IMR-90 (cell line): ENCODE measurements at regions not wholly inside any gene's neighbourhood (a gene's known extent, or its start where the extent isn't known, plus 50 kb on each side); places are given as distances from the start of the nearest gene placed in this dataset.

Experiments used
- ATAC-seq: fragments of 200-7000 bp; cut with Tn5 transposase; 2 replicates; pipeline ENCODE4 v1.9.1; 2020; ENCODE audit warnings: low read depth, mild to moderate bottlenecking, moderate library complexity
- BruUV-seq: library from RNA; stranded (reverse); fragments of 400-500 nt; replicated peaks from 2 replicates; lab custom pipeline; 2021; lab: Mats Ljungman, UMichigan
- CTCF ChIA-PET: fragments of 300-600 bp; formaldehyde crosslinking; extraction: SDS; loops from one replicate; lab custom pipeline; 2021; ENCODE audit warnings: antibody characterized with exemption; lab: Yijun Ruan, JAX
- POLR2A ChIA-PET: fragments of 300-600 bp; sonication (Branson Sonifier 250); formaldehyde crosslinking; loops from one replicate; lab custom pipeline; 2022; ENCODE audit warnings: antibody characterized with exemption; ENCODE audit not compliant: unreplicated experiment; lab: Charles Lee
- DNase-seq: peaks from one replicate; pipeline ENCODE4 v3.0.0; 2013
- H2AFZ ChIP-seq: replicated peaks from 2 replicates; pipeline ENCODE3; 2013; ENCODE audit warnings: low read length, mild to moderate bottlenecking; ENCODE audit not compliant: poor library complexity
- H2AK5ac ChIP-seq: 2 replicates; pipeline ENCODE4 v1.6.1; 2013; ENCODE audit warnings: low read depth, low read length, inconsistent platforms
- H2AK9ac ChIP-seq: replicated peaks from 2 replicates; pipeline ENCODE3; 2013; ENCODE audit warnings: mild to moderate bottlenecking, low read depth, low read length, moderate library complexity; ENCODE audit not compliant: poor library complexity
- H2BK120ac ChIP-seq: 2 replicates; pipeline ENCODE4 v1.6.1; 2013; ENCODE audit warnings: low read depth, low read length, inconsistent platforms
- H2BK15ac ChIP-seq: 3 replicates; pipeline ENCODE4 v1.6.1; 2013; ENCODE audit warnings: low read depth, low read length, inconsistent platforms
- H2BK20ac ChIP-seq: 2 replicates; pipeline ENCODE4 v1.6.1; 2013; ENCODE audit warnings: low read depth, mild to moderate bottlenecking, inconsistent platforms, low read length, moderate library complexity
- H2BK5ac ChIP-seq: 2 replicates; pipeline ENCODE4 v1.6.1; 2013; ENCODE audit warnings: mild to moderate bottlenecking, low read depth, low read length, inconsistent platforms; ENCODE audit not compliant: poor library complexity, severe bottlenecking
- H3K14ac ChIP-seq: replicated peaks from 2 replicates; pipeline ENCODE4 v1.6.1; 2013; ENCODE audit warnings: low read depth, low read length, inconsistent platforms
- H3K18ac ChIP-seq: 2 replicates; pipeline ENCODE4 v1.6.1; 2013; ENCODE audit warnings: low read depth, low read length, control low read depth
- H3K23ac ChIP-seq: 2 replicates; pipeline ENCODE4 v1.6.1; 2013; ENCODE audit warnings: low read depth, low read length, inconsistent platforms
- H3K27ac ChIP-seq: 2 replicates; pipeline ENCODE4 v1.5.1; 2013; ENCODE audit warnings: mild to moderate bottlenecking, control low read depth, low read length; ENCODE audit not compliant: insufficient read depth
- H3K27me3 ChIP-seq: 2 replicates; pipeline ENCODE4 v1.6.1; 2013; ENCODE audit warnings: low read length; ENCODE audit not compliant: control insufficient read depth, insufficient read depth
- H3K36me3 ChIP-seq: 2 replicates; pipeline ENCODE4 v1.6.1; 2013; ENCODE audit warnings: low read length, mixed read lengths; ENCODE audit not compliant: control insufficient read depth, insufficient read depth
- H3K4ac ChIP-seq: 2 replicates; pipeline ENCODE4 v1.6.1; 2013; ENCODE audit warnings: low read depth, low read length, inconsistent platforms
- H3K4me1 ChIP-seq: 2 replicates; pipeline ENCODE4 v1.6.1; 2013; ENCODE audit warnings: low read length, mixed read lengths; ENCODE audit not compliant: control insufficient read depth, insufficient read depth
- H3K4me2 ChIP-seq: 2 replicates; pipeline ENCODE4 v1.6.1; 2013; ENCODE audit warnings: low read depth, mild to moderate bottlenecking, control low read depth, low read length, moderate library complexity
- H3K4me3 ChIP-seq: 2 replicates; pipeline ENCODE4 v1.5.1; 2013; ENCODE audit warnings: low read depth, mild to moderate bottlenecking, control low read depth, low read length, moderate library complexity; ENCODE audit not compliant: insufficient read depth
- H3K56ac ChIP-seq: 2 replicates; pipeline ENCODE4 v1.6.1; 2013; ENCODE audit warnings: low read length, inconsistent platforms; ENCODE audit not compliant: insufficient read depth; ENCODE audit errors: extremely low read depth
- H3K79me1 ChIP-seq, 2 experiments: 2 replicates each; pipeline ENCODE4 v1.6.1; 2013; ENCODE audit warnings: low read length in 2 of 2, inconsistent platforms in 1 of 2, low read depth in 1 of 2
- H3K9ac ChIP-seq: 2 replicates; pipeline ENCODE4 v1.6.1; 2013; ENCODE audit warnings: low read depth, low read length, control low read depth
- H3K9me1 ChIP-seq: 2 replicates; pipeline ENCODE4 v1.6.1; 2013; ENCODE audit warnings: low read length, inconsistent platforms; ENCODE audit not compliant: insufficient read depth
- H3K9me3 ChIP-seq: 2 replicates; pipeline ENCODE4 v1.6.1; 2013; ENCODE audit warnings: low read length; ENCODE audit not compliant: control insufficient read depth, insufficient read depth
- H4K20me1 ChIP-seq: 2 replicates; pipeline ENCODE4 v1.6.1; 2013; ENCODE audit warnings: low read length, inconsistent platforms; ENCODE audit not compliant: insufficient read depth
- H4K5ac ChIP-seq: 2 replicates; pipeline ENCODE4 v1.6.1; 2013; ENCODE audit warnings: mild to moderate bottlenecking, low read depth, low read length, control low read depth
- H4K8ac ChIP-seq, 2 experiments: 2 replicates each; pipeline ENCODE4 v1.6.1; 2013; ENCODE audit warnings: low read depth in 2 of 2, low read length in 2 of 2, control low read depth in 1 of 2, inconsistent platforms in 1 of 2
- H4K91ac ChIP-seq: 2 replicates; pipeline ENCODE4 v1.6.1; 2013; ENCODE audit warnings: low read depth, low read length, inconsistent platforms; ENCODE audit not compliant: insufficient read depth
- CEBPB ChIP-seq: IDR thresholded peaks from 2 replicates; pipeline ENCODE4 v1.6.1; 2012; ENCODE audit warnings: low read depth, low read length, improper control_type of control experiment
- MAZ ChIP-seq: IDR thresholded peaks from 2 replicates; pipeline ENCODE4 v1.6.1; 2012; ENCODE audit warnings: low read depth, mild to moderate bottlenecking, low read length, improper control_type of control experiment, moderate library complexity, borderline replicate concordance
- dilution Hi-C: fragments of 300-500 bp; cut with HindIII; formaldehyde crosslinking; loops from one replicate; pipeline ENCODE4 v1.14.3; 2018; ENCODE audit warnings: low sequenced_read_pairs; ENCODE audit not compliant: unreplicated experiment
- in situ Hi-C: fragments of 300-500 bp; cut with MboI; formaldehyde crosslinking; loops from 3 replicates; pipeline ENCODE4 v1.14.3; 2019; ENCODE audit warnings: low sequenced_read_pairs, inconsistent platforms, mixed read lengths
- intact Hi-C: fragments of 100-400 bp; cut with micrococcal nuclease; formaldehyde crosslinking; loops from 2 replicates; pipeline ENCODE4 v1.10.0; 2022

DNA sequence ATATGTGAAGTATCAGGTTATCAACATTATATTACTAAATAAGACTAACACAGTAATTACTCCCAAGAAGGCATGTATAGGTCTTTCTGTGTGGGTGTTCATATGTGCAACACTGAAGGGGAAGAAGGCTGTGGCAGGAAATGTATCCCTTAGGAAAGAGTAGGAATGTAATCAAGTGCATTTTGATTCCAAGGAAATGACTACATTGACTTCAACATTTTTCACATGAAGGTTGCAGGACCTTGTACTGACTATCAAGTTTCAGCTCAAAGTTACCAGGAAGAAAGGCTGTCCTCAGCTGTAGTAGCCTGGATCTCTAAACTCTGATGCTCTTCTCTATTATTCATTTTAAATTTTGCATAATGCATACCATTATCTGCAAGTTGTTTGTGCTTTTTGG lies 680.8 kb downstream of the NYAP2 start:
- H3K4ac ChIP-seq, result peak overlapping the region; percentile 59; the same call in 1 of the 2 replicates
- H3K9me3 ChIP-seq, result no peaks in the 10 kb centered on the region; the same call in 1 of the 2 replicates
- H3K4me1 ChIP-seq, result peaks cover 12% of the 10 kb centered on the region
- no peak overlapping the region for H2AFZ ChIP-seq
- peak overlapping the region; percentile 91 for H2BK5ac ChIP-seq
- peaks cover 0 to 4% of the 10 kb centered on the region in 2 experiments; a peak in 1 of 4 replicates for H3K79me1 ChIP-seq
- H3K36me3 ChIP-seq, result no peaks in the 10 kb centered on the region
- H4K5ac ChIP-seq, result peak overlapping the region; percentile 80; the same call in 1 of the 2 replicates
- ChIA-PET CTCF (no interaction called here), POLR2A (no interaction called here)
- H4K8ac ChIP-seq, result peak overlapping the region in 1 of 2 experiments; percentile 62; a peak in 1 of 4 replicates
- H2AK5ac ChIP-seq, result no peak overlapping the region
- H3K14ac ChIP-seq, result no peak overlapping the region
- intact Hi-C loops (loop anchor here (1.0 to 5.0 kb wide), 2 partner anchors 37 to 105 kb away; no protein-coding TSS in a partner anchor), dilution Hi-C loops (no loop called here), in situ Hi-C loops (no loop called here)
- peak overlapping the region; percentile 41; the same call in 1 of the 2 replicates for H3K56ac ChIP-seq
- H2BK120ac ChIP-seq, result peak overlapping the region; percentile 84; the same call in 1 of the 2 replicates
- H3K27me3 ChIP-seq, result no peaks in the 10 kb centered on the region
- no peaks in the 10 kb centered on the region for H4K20me1 ChIP-seq
- peak overlapping the region; percentile 83; the same call in 1 of the 2 replicates for H3K18ac ChIP-seq
- no peak overlapping the region for H2BK15ac ChIP-seq
- peak overlapping the region; percentile 62; the same call in 1 of the 2 replicates for H2BK20ac ChIP-seq
- TF ChIP-seq MAZ (no peak), CEBPB (peak; percentile 69; the same call in 1 of the 2 replicates)
- H3K27ac ChIP-seq, result no peak overlapping the region; the same call in 1 of the 2 replicates
- peak overlapping the region; percentile 27; the same call in 1 of the 2 replicates for H3K4me2 ChIP-seq
- no peak overlapping the region for H3K4me3 ChIP-seq
- H3K9ac ChIP-seq, result peak overlapping the region; percentile 14; the same call in 1 of the 2 replicates
- H3K23ac ChIP-seq, result peak overlapping the region; percentile 11; the same call in 1 of the 2 replicates
- no TSS peak for BruUV-seq
- DNase-seq (peak; percentile 93), ATAC-seq (peak; percentile 66)
- H3K9me1 ChIP-seq, result no peaks in the 10 kb centered on the region
- H2AK9ac ChIP-seq, result no peak overlapping the region
- H4K91ac ChIP-seq, result no peak overlapping the region
